ENCODE measurements at regions not wholly inside any gene's neighbourhood (a gene's known extent, or its start where the extent isn't known, plus 50 kb on each side); places are given as distances from the start of the nearest gene placed in this dataset.

GRCh38 chr7:80403686-80404241, 108.1 kb downstream of the GNAT3 start:
- 6 to 31% methylated on average over 1 of the region's 1 CpG for WGBS, 2 donors
- H3K36me3 ChIP-seq (replicated peaks in 1 of 2; ENCODE audit: insufficient read depth in 1 of 2, low read depth in 2 of 2), result no peaks in the 10 kb centered on the region
- no peak for ATAC-seq
- no peaks in the 10 kb centered on the region for H3K27me3 ChIP-seq
- H3K4me3 ChIP-seq, result no peak overlapping the region
- DNase-seq, result no peak
- H3K9me3 ChIP-seq, result no peaks in the 10 kb centered on the region
- TF ChIP-seq CTCF (IDR thresholded peaks at IDR 0.05) (no peak), POLR2A (IDR thresholded peaks at IDR 0.05) (no peak)
- intact Hi-C loops (cut with DNase I), result no loop called here
- no peak overlapping the region for H3K27ac ChIP-seq
- H3K4me1 ChIP-seq, result no peaks in the 10 kb centered on the region

- Histone ChIP-seq H3K27me3 (no peaks in the 10 kb centered on the region), H3K27ac (no peak overlapping the region), H3K36me3 (replicated peaks in 1 of 2; ENCODE audit: insufficient read depth in 1 of 2, low read depth in 2 of 2) (no peaks in the 10 kb centered on the region), H3K4me3 (no peak overlapping the region), H3K9me3 (no peaks in the 10 kb centered on the region), H3K4me1 (no peaks in the 10 kb centered on the region)
- WGBS, 2 donors, result 57 to 64% methylated on average over 1 of the region's 1 CpG
- DNase-seq (no peak), ATAC-seq (no peak)
- TF ChIP-seq CTCF (IDR thresholded peaks at IDR 0.05) (no peak), POLR2A (IDR thresholded peaks at IDR 0.05) (no peak)
- intact Hi-C loops (cut with DNase I), result no loop called here
These were observed 110.2 kb downstream of the GNAT3 start for GRCh38 chr7:80401708-80402107.

- ATAC-seq (no peak), DNase-seq (no peak)
- no peaks in the 10 kb centered on the region for H3K4me1 ChIP-seq
- H3K4me3 ChIP-seq, result no peak overlapping the region
- H3K9me3 ChIP-seq, result no peaks in the 10 kb centered on the region
- WGBS, 2 donors, result 64 to 75% methylated on average over 2 of the region's 2 CpGs
- TF ChIP-seq POLR2A (IDR thresholded peaks at IDR 0.05) (no peak), CTCF (IDR thresholded peaks at IDR 0.05) (no peak)
- no peak overlapping the region for H3K27ac ChIP-seq
- intact Hi-C loops (cut with DNase I), result no loop called here
- no peaks in the 10 kb centered on the region for H3K36me3 ChIP-seq (replicated peaks in 1 of 2; ENCODE audit: insufficient read depth in 1 of 2, low read depth in 2 of 2)
- no peaks in the 10 kb centered on the region for H3K27me3 ChIP-seq
These were observed 118.1 kb downstream of the GNAT3 start for GRCh38 chr7:80393786-80394185.

- no peaks in the 10 kb centered on the region for H3K27me3 ChIP-seq
- H3K9me3 ChIP-seq, result no peaks in the 10 kb centered on the region
- no peaks in the 10 kb centered on the region for H3K36me3 ChIP-seq (replicated peaks in 1 of 2; ENCODE audit: insufficient read depth in 1 of 2, low read depth in 2 of 2)
- intact Hi-C loops (cut with DNase I), result no loop called here
- 53 to 62% methylated on average over 4 of the region's 4 CpGs for WGBS, 2 donors
- no peak for DNase-seq
- no peaks in the 10 kb centered on the region for H3K4me1 ChIP-seq
- no peak for ATAC-seq
- no peak overlapping the region for H3K4me3 ChIP-seq
- TF ChIP-seq CTCF (IDR thresholded peaks at IDR 0.05) (peak; percentile 7 to 60 (median 56)), POLR2A (IDR thresholded peaks at IDR 0.05) (no peak)
- H3K27ac ChIP-seq, result no peak overlapping the region
These were observed 119.4 kb downstream of the GNAT3 start for GRCh38 chr7:80392229-80393169.

All from body of pancreas (tissue), 4 donors.